GM21381 (cell line): ENCODE measurements at regions not wholly inside any gene's neighbourhood (a gene's known extent, or its start where the extent isn't known, plus 50 kb on each side); places are given as distances from the start of the nearest gene placed in this dataset.

Experiments used
- ATAC-seq: cut with Tn5 transposase; IDR thresholded peaks from one replicate; pipeline ENCODE4 v1.9.1; 2021; ENCODE audit warnings: mild to moderate bottlenecking, moderate library complexity; ENCODE audit not compliant: unreplicated experiment

DNA sequence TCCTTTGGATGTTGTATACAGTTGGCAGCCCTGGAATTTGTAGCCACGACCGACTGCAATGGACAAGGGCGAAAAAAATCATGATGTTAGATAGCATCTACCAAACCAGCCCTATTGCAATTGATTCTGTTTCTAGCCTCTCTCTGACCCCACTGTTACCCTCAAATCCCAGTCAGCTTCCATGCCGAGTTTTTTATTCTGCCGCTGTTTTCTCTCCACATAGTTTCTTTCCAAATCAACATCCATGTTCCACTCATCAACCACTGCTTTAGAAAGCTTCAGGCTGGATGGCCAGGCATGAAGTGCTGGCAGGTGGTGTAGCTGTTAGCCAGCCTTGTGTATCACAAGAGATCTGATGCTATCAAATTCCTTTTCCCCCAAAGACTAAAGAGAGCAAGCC, 272.8 kb downstream of the FIGN start:
- ATAC-seq = no peak

DNA sequence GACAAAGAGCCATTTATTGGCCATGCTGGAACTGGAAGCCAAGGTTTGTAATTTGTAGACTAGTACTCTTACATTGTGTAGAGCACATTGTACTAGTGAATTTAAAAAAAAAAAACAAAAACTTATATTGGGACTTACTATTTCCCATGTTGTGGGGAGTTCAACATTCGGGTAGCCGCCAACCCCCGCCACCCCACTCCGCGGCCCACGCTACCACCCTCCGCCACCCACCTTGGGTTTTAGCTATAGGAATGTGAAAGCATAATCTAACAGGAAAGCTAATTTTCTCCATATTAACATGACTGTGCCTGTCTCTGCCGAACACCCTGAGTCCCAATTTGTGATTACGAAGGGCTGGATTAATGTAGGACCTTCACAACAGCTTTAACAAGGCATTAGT, 275.8 kb downstream of the FIGN start:
- no peak for ATAC-seq

DNA sequence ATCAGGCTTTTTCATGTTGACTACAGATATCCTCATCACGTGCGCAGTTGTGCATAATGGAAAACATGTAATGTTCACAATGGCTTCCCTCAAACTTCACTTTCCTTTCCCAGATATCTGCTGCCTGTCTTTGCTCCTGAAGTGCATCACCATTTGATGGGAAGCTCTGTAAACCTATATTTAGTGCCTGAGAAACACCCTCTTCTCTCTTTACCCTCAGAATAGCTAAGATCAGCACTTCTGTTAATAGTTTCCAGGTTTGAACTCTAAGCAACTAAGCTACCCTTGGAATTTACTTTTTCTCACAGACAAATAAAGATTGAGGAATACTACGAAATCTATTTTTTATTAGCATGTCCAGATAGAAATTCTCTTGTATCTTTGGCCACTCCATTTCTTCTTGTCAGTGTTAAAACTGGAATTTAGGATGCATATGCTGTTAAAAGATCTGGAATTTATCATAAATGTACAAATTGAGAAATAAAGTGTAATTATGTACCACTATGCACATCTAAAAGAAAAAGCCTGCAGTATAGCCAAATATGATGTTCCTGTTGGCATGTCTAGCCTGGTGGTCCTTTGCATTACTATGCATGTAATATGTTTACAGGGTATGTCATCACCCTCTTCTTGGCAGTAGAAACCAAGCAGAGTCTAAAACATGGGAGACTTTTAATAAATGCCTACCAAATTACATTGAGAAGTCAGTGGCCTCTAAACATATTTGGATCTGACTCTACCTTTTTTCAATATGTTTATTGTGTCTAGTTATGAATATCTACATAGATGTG, 278.7 kb downstream of the FIGN start:
- no peak for ATAC-seq

DNA sequence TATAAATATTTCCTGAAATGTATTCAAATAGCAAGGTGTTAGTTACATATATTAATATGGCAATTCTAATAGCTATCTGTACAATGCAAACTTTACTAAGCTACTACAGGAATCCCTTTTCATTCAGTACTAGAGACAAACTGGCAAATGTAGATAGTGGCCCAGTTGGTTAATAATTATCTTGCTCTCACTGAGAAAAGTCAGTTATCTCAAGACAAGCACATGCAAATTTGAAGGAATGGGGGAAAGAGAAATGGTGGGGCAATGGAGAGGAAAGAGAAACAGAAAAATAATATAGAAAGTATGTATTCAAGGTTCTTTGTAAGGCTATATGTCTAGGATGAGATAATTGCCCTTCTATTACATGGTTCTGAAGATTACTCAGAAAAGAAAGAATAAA, 280.0 kb downstream of the FIGN start:
- ATAC-seq = peak; percentile 92

DNA sequence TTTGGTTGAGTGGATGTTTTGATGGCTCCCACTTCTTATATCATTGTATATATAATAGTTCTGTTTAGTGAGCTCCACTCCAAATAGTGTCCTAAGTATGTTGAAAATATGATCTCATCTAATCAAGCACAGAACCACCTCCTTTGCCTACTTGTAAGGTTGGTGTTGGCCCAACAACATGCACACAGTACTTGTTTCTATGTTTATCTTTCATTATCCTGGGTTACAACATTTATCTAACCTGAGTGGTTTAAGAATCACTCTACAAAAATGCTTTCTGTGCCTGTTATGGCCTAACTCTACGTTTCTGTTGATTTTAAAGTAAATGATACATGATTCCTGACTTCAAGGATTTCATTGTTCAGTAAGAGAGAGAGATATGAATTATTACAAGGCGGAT, 281.9 kb downstream of the FIGN start:
- no peak for ATAC-seq

DNA sequence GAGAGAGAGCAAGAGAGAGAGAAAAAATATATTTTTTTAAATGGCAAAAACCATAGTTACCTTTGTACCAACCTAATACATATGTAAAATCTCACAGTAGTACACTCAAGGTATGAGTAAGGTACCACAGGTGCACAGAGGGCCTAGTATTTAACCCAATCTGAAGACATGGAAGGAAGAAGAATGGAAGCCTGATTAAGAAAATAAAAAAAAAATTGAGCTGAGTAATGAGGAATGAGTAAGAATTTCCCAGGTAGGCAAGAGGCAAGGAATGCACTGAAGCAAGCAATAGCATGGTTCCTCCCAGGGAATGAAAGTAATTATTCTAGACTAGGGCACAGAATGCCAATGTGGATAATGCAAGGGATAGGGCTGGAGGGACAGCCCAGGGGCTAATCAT, 294.2 kb downstream of the FIGN start:
- no peak for ATAC-seq

DNA sequence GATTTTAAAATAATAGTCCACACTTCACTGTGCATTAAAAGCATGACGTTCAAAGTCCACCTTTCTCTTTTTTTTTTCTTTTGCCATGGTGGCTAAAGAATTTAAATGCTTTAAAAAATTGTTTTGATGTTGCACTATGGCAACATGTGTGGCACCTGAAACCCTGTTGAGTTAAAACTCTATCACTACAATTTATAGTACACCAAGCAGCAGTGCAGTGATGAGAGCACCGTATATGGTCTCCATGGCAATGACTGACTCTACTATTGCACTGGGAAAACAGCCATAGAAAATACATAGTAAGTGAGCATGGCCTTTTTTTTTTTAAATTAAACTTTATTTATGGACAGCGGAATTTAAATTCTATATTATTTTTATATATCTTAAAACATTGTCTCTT, 298.8 kb downstream of the FIGN start:
- no peak for ATAC-seq

DNA sequence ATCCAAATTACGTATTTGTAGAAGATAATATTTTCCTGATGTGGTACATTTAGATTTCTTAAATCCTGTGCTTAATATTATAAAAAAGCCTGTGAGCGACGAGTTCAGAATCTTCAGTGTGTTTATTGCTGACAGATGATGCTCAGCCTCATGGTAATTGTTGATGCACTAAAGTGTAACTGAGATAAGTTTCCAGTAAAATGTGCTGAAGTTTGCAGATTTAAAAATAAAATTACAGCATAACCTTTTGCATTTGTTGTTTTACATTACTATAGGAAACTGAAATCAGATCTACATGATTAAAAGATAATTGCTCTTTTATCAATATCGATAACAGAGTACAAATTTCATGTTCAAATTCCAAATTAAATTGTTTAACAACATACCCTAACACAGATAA, 307.6 kb downstream of the FIGN start:
- ATAC-seq = no peak

DNA sequence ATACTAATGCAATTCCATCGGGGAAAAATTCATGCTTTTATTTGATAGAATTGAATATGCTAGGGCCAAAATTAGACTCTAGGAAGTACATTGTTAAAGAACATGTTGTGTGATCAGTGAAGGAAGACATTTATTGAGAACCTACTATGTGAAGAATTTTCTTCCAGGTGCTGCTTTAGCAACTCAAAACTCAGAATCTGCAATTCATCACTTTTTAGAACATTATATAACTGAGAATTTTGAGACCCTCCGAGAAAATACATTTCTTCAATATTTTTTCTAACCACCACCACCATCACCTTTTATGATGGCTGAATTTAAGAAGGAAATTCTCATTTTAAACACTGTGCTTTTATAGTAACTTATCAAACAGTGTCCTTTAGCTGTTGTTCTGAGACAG, 315.2 kb downstream of the FIGN start:
- no peak for ATAC-seq

DNA sequence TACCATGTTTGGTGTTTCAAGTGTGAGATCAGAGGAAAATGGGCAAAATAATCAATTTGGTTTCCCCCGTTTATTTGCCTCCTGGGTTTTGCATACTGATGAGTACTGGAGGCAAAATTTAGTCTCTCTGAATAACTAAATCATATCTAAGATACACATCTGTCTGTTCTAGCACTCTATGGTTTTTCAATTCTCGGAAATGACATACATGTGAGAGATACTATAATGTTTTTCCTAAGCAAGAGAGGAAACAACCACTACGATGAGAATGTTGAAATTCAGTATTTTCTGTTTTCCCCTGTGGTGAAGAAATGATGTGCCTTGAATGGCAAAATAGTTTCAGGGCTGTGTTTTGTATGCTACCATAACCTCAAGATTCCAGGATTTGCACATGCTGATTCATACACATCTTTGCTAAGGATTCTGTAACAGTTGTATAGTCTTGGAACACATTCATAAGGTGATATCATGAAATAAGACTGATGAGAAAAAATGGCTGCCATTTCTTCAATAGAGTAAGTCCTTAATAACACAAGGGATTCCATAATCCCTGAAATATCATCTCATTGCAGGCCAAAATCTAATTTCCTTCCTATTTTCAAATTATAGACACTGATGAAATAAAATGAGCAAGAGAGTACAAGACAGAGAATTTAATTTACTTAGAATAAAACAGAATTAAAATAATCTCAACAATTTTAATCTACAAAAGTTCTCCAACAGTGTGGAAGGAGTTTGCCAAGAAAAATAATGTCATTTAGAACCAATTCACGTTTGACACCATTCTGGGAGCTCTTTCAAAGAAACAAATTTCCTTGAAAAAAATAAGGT, 316.6 kb downstream of the FIGN start:
- no peak for ATAC-seq

DNA sequence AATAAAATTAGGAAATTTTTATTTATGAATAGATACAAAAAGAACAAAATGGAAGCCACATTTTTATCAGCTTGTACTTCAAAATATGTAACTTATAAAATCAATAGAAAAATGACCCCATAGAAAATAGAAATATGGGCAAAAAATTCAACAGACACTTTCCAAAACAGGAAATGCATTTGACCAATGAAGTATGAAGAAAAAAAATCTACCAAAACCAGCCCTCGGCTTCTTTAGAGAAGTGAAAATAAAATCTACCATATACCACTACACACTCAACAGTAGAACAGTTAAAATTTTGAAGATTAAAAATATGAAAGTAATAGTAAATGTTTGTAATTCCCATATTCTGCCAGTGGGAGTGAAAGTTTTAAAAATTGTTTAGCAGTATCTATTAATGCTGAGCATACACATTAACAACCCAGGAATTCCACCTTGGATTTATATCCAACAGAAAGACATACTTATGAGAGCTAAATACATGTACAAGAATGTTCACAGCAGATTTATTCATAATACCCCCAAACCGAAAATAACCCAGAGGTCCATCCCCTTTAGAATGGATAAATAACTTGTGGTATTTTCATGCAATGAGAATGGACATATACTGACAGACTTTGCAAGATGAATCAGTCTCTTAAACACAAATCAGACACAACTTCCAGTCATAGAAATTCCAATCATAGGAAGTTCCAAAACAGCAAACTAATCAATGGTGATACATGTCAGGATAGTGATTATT, 318.0 kb downstream of the FIGN start:
- peak; percentile 91 for ATAC-seq

DNA sequence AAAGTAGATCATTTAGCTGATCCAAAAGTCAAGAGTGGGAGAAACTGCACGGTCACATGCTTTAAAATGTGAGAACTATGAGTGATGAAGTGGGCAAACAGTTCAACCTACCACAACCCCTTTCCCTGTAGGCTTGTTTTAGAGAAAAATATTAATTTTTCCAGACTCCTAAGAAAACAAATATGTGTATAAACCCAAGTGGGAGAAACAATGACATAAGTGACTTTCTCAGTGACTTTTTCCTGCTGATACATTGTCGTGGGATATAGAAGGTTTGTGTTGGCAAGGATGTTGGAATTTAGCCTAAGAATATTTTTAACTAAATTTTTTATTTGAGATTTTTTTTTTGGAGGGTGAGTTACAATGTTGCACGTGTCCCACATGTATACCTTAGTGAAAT, 321.7 kb downstream of the FIGN start:
- ATAC-seq = no peak

DNA sequence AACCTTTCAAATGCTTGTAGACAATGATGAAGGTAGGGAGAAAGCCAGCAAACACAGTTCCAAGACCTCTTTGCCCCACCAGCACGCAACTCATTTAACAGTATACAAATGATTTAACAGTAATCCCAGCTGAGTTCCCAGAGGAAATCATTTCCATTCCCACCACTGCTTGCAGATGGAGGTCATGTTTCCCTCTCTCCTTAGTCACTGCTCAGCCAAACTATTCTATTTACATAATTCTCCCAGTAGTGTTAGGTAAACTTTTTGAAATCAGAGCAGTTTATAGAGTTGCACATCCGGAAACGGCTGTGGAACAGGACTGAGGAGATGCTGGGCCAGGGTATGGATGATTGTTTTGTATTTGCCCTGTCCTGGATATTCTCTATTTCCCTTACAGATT, 328.5 kb downstream of the FIGN start:
- ATAC-seq = no peak

DNA sequence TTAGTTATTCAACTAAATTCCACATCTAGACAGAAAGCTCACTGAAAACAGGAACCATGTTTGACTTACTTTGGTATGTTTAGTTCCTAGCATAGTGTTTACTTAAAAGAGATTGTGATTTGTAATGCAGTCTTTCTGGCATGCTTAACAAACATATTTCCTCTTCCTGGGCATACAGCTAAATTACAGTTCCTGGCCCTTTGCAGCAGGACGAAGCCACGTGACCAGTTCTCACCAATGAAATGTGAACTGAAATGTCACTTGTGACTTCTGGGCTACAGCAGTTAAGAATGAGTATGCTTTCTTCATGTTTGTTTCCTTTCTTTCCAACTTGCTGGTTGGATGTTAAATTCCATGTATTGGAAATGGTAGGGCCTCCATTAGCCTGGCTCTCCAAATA, 330.5 kb downstream of the FIGN start:
- ATAC-seq = no peak

DNA sequence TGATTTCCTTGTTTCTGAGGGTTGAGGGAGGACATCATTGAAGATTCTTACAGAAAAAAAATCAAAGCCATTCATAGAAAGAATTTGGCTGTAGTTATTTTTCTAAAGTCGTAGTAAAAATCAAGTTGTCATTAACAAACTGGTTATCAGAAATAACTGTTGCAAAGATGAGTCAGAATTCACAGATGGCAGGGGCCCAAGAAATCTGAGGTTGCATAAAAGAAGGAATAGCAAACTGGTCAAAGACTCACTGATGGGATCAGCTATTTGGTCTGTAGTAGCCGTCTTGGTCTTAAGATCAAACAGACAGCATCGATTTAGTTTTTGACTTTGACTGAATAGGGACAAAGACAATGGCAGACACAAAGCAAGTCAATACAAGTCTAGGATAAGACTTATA, 334.3 kb downstream of the FIGN start:
- ATAC-seq = no peak

DNA sequence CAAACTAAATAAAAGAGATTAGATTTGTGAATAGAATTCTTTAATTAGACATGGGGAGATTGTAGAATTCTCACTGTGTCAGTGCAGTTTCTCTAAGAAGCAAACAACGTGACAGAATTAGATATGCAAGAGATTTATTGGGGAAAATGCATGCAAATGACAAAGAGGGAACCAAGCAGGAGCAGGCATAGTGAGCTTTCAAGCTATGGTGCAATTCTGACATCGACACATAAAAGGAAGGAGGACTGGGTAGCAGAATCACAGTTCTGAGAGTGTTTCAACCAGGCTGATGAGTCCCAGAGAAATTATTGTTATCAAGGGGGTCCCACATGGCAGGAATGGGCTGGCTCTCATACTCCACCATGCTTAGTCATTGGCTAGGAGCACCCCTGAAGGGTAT, 338.4 kb downstream of the FIGN start:
- ATAC-seq = no peak

DNA sequence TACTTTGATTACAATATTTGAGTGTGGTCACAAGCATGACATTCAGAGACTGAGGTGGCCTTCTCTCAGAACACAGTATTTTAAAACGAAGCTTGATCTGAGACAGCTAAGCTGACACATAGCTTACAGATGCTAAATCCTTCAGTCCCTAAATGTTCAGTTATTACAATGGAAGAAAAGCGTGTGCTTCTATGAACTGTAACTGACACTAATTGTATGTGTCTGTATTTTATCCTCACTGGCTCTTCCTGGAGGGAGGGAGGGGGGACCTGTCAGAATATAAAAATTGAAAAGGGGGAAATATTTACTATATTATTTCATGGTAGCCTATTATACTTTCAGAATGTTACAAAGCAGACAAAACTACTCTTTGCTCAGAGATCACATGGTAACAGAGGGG, 340.2 kb downstream of the FIGN start:
- ATAC-seq = no peak

DNA sequence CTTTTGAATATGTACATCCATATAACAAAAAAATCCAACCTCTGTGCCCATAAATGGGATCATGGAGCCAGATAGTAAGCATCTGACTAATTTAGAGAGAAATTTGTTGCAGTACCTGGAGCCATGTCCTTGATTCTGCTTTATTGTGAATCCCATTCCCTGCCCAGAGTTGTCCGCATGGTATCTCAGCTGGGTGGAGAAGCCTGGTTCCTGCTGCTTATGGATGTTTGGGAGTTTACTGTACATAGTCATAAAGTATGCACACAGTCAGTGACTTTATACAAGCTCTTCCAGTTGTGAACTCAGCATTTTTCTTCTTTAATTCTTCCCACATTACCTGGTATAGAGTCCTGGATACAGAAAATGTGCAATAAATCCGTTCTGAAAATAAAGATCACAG, 346.0 kb downstream of the FIGN start:
- ATAC-seq = no peak

DNA sequence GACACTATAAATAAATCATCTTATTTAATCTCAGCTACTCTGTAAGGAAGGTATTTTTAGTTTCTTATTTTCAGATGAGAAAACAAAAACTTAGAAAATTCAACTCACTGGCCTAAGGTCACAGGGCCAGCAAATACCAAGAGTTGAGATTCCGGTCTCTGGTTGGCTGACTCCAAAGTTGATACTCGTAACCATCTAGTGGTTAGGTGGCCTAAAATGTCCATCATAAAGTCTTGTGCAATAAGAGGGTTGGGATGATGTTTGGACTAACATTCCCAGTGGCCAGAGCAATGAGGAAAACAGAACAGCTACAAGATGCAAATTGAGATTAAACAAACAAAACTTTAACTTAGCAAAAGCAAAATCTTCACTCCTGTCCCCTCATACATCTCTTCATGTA, 360.3 kb downstream of the FIGN start:
- ATAC-seq = no peak

DNA sequence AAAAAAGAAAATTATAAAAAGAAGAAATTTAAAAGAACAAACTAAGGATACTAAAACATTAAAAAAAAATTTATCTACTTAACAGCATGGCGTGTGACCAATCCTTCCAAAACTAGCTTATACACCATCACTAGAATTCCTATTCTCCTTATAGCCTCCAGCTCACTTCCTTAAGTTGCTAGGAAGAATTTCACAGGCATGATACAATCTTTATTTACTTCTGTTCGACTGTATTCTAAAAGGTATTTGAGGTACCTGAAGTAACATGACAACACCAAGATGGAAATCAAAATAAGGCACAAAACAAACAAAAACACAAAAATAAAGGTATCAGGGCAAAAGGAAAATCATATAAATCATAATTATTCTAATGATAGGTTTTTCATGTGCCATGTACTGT, 360.7 kb downstream of the FIGN start:
- ATAC-seq = no peak

DNA sequence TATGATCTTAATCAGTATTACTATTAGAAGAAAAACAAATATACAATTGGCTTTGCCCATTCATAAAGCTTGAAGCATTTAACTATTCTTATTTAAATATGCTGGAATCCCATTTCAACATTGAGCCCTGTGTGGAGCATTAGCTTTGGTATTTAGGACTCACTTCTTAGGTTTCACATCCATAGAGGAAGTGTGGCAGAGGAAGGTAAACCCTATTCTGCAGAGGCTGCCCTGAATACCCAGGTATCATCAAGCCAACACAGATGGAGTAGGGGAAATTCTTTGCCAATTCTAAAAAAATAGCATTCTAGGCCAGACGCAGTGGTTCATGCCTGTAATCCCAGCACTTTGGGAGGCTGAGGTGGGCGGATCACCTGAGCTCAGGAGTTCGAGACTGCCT, 361.5 kb downstream of the FIGN start:
- no peak for ATAC-seq

DNA sequence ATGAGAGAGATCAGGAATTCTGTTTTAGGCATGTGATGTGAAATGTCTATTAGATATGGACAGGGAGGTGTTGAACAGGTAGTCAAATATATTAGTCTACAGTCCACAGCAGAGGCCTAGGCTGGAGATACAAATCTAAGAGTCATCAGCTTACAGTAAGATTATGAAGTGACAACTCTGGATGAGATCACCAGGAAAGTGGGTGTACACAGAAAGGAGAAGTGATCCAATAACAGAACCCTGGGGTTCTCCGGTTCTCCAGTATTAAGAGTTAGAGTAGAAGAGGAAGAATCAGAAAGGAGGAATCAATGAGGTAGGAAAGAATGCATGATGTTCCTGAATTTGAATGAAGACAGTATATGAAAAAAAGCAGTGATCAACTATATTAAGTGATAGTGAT, 362.3 kb downstream of the FIGN start:
- ATAC-seq = no peak
